Fibroblast of skin of scalp (primary cell): ENCODE measurements at regions not wholly inside any gene's neighbourhood (a gene's known extent, or its start where the extent isn't known, plus 50 kb on each side); places are given as distances from the start of the nearest gene placed in this dataset.
"Not testable (repeated sequence)": the region's sequence is repeated elsewhere in the genome, so short reads cannot be mapped to it uniquely, and the experiment has no call there.

Experiments
- DNase-seq: peaks from one replicate; pipeline ENCODE4 v3.0.0-alpha.2; 2013

DNA sequence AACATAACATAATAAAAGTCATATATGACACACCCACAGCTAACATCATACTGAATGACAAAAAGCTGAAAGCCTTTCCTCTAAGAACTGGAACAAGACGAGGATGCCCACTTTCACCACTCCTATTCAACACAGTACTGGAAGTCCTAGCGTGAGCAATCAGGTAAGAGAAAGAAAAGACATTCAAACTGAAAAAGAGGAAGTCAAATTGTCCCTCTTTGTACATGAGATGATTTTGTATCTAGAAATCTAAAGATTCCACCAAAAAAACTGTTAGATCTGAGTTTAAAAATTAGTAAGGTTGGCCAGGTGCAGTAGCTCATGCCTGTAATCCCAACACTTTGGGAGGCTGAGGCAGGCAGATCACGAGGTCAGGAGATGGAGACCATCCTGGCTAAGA, 70.1 kb upstream of the PROKR2 start:
- not testable (repeated sequence) for DNase-seq

- not testable (repeated sequence) for DNase-seq
These were observed 64.8 kb upstream of the PROKR2 start for GRCh38 chr20:5381527-5381926.

- DNase-seq: no peak
These were observed 60.7 kb upstream of the PROKR2 start for GRCh38 chr20:5377484-5377883.

GRCh38 chr20:5376228-5376627, 59.5 kb upstream of the PROKR2 start:
- no peak for DNase-seq

DNA sequence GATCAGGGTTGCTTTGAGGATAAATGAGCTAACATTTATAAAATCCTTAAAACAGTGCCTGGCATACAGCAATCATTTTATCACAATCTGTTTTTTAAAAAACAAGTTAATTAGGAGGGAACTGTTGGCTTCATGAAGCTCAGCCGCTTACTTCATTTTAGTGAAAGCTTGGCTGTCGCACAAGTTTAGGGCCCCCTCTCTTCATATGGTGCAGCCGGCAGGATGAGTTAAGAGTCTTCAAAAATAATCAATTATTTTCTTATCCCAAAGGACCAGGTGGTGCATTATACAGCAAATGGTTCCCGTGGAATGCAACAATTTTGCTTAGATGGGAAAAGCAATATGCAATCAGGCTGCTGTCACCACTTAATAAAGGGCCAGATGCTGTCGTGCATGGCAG, 57.4 kb upstream of the PROKR2 start:
- DNase-seq: no peak

DNA sequence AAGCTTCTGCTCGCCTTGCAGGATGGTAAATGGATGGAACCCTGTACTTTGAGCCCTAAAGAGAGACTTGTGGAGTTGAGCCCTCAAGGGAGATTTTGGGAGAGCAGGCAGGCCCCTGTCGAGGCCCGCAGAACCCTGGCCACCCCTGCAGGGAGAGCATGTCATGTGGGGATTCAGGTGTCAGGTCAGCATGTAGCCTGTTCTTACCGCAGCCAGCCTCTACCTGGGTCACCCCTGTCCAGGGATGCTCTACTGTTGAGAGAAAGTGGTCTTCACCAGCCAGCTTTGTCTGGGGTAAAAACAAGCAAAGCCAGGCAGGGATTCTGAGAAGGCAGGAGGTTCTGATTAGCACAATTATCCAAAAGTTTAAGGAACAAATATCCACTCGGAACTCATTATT, 55.6 kb upstream of the PROKR2 start:
- DNase-seq: no peak

GRCh38 chr20:5369629-5370028, 52.9 kb upstream of the PROKR2 start:
- DNase-seq: no peak
